ENCODE measurements at regions not wholly inside any gene's neighbourhood (a gene's known extent, or its start where the extent isn't known, plus 50 kb on each side); places are given as distances from the start of the nearest gene placed in this dataset.

DNA sequence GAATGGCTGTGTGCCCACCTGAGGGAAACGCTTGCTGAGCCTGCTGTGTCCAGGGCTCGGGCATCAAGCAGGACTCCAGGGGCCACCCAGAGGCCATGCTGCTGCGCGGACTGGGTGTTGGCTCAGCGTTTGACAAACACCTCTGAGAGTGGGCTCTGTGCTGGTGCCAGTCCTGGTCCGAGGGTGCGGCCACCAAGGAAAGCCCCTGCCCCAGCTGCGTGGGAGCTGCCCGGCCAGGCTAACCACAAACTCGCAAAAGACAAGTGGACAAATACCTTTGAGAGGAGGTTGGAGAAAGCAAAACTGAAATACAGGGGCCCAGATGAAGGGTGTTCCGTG, 65.6 kb upstream of the TTC34 start:
- Histone ChIP-seq H3K9me3 (peaks cover 7% of the 10 kb centered on the region; the same call in 2 of the 3 replicates), H3K4me3 (no peak overlapping the region), H3K4me2 (no peak overlapping the region), H3K27ac (no peak overlapping the region), H3K4me1 (no peaks in the 10 kb centered on the region)
- 16% methylated on average over 5 of the region's 11 CpGs for WGBS (ENCODE audit: missing lambda C conversion rate)
- FAIRE-seq (no peak), DNase-seq (ENCODE audit: low read depth in 1 of 2, low spot score in 1 of 2) (no peak), ATAC-seq (peak in 1 of 2 experiments; percentile 12; a peak in 1 of 6 replicates)
- POLR2A ChIA-PET = no interaction called here
- CTCF ChIA-PET = no interaction called here
- TF ChIP-seq MYC (IDR thresholded peaks at IDR 0.05; ENCODE audit: borderline replicate concordance, low read length) (no peak), SREBF2 (IDR thresholded peaks at IDR 0.05) (no peak), HMGXB4 (CRISPR knock-in tag; IDR thresholded peaks at IDR 0.05; ENCODE audit: borderline replicate concordance) (no peak), RFX5 (IDR thresholded peaks at IDR 0.05) (no peak), ESRRA (IDR thresholded peaks at IDR 0.05; ENCODE audit: borderline replicate concordance, low read length) (no peak), GATA3 (IDR thresholded peaks at IDR 0.05; ENCODE audit: borderline replicate concordance) (no peak), PBX3 (IDR thresholded peaks at IDR 0.05) (no peak), FOXS1 (CRISPR knock-in tag; IDR thresholded peaks at IDR 0.05) (no peak), HOXB5 (CRISPR knock-in tag; IDR thresholded peaks at IDR 0.05) (no peak), MAFK (IDR thresholded peaks at IDR 0.05; ENCODE audit: partially characterized antibody) (no peak), JUN (IDR thresholded peaks at IDR 0.05) (no peak), EP300 (IDR thresholded peaks at IDR 0.05) (no peak)
- TF ChIP-seq, protein P1, sequence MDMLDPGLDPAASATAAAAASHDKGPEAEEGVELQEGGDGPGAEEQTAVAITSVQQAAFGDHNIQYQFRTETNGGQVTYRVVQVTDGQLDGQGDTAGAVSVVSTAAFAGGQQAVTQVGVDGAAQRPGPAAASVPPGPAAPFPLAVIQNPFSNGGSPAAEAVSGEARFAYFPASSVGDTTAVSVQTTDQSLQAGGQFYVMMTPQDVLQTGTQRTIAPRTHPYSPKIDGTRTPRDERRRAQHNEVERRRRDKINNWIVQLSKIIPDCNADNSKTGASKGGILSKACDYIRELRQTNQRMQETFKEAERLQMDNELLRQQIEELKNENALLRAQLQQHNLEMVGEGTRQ (IDR thresholded peaks at IDR 0.05) = no peak

DNA sequence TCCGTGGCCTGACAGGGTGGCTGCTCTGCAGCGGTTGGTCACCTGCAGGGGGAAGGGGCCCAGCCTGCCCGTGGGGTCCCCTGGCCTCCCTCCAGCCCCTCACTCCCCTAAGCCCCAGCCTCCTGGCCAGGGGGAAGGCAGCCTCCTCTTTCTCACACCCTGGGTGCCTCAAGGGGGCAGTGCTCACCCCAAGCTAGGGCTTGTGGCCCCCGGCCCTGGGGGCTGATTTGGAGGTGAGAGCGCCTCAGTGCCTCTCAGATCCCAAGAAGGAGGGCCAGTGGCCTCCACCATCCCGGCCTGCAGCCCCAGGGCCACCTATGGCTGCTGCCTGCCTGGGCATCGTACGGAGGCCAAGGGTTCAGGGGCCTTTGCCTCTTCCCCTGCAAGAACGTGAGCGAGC, 66.4 kb upstream of the TTC34 start:
- FAIRE-seq = no peak
- peaks cover 7% of the 10 kb centered on the region; the same call in 2 of the 3 replicates for H3K9me3 ChIP-seq

GRCh38 chr1:2868571-2869195, 67.2 kb upstream of the TTC34 start:
- TF ChIP-seq EHF (CRISPR knock-in tag; IDR thresholded peaks at IDR 0.05) (no peak), RAD21 (conservative IDR thresholded peaks at IDR 0.05 in 1 of 2, IDR thresholded peaks at IDR 0.05 in 1 of 2) (no peak), HOXA7 (CRISPR knock-in tag; IDR thresholded peaks at IDR 0.05) (no peak), RFX5 (IDR thresholded peaks at IDR 0.05) (no peak), BHLHE40 (IDR thresholded peaks at IDR 0.05; ENCODE audit: low read depth, low read length) (no peak), EHMT2 (IDR thresholded peaks at IDR 0.05; ENCODE audit: low read depth) (no peak), KDM5A (IDR thresholded peaks at IDR 0.05) (no peak), GATA3 (IDR thresholded peaks at IDR 0.05; ENCODE audit: borderline replicate concordance) (no peak), NR3C1 (IDR thresholded peaks at IDR 0.05) (no peak), FOSL2 (IDR thresholded peaks at IDR 0.05) (no peak), FOSL2 (CRISPR knock-in tag; IDR thresholded peaks at IDR 0.05) (no peak), NFE2L2 (conservative IDR thresholded peaks at IDR 0.05; ENCODE audit: low read length) (no peak), TP53 (CRISPR knock-in tag; IDR thresholded peaks at IDR 0.05) (no peak), RCOR1 (IDR thresholded peaks at IDR 0.05; ENCODE audit: low read depth, low read length) (no peak), SREBF2 (IDR thresholded peaks at IDR 0.05) (no peak), CBX2 (IDR thresholded peaks at IDR 0.05; ENCODE audit: borderline replicate concordance, low read depth) (no peak), CHD2 (IDR thresholded peaks at IDR 0.05; ENCODE audit: low read length, partially characterized antibody) (no peak), FOXS1 (CRISPR knock-in tag; IDR thresholded peaks at IDR 0.05) (no peak), HES2 (IDR thresholded peaks at IDR 0.05) (no peak)
- no peak for ATAC-seq
- Histone ChIP-seq H3K27ac (no peak overlapping the region), H3K4me3 (no peak overlapping the region), H3K4me1 (no peaks in the 10 kb centered on the region), H3K4me2 (no peak overlapping the region), H3K9me3 (peaks cover 7% of the 10 kb centered on the region; the same call in 2 of the 3 replicates)
- 34% methylated on average over 9 of the region's 23 CpGs for WGBS (ENCODE audit: missing lambda C conversion rate)
- DNase-seq (ENCODE audit: low read depth in 1 of 2, low spot score in 1 of 2) = no peak
- CTCF ChIA-PET = interaction anchor here (1.3 kb wide), 1 partner anchor 555 kb away, joined by 4 read pairs; no protein-coding TSS in a partner anchor
- POLR2A ChIA-PET = no interaction called here
- no peak for FAIRE-seq

More for the DNA sequence above, 66.4 kb upstream of the TTC34 start:
- CTCF ChIA-PET = no interaction called here
- DNase-seq (ENCODE audit: low read depth in 1 of 2, low spot score in 1 of 2) (no peak), ATAC-seq (peak in 1 of 2 experiments; percentile 37; a peak in 2 of 6 replicates)
- no peak overlapping the region for H3K4me3 ChIP-seq
- TF ChIP-seq TP53 (CRISPR knock-in tag; IDR thresholded peaks at IDR 0.05) = no peak
- POLR2A ChIA-PET = no interaction called here
- no CpG with 5 or more reads among the region's 10 CpGs for WGBS (ENCODE audit: missing lambda C conversion rate)
- no peaks in the 10 kb centered on the region for H3K4me1 ChIP-seq
- H3K4me2 ChIP-seq = no peak overlapping the region
- no peak overlapping the region for H3K27ac ChIP-seq

Data from A549 (cell line).